Stimulated activated CD8-positive, alpha-beta memory T cell treated with anti-CD3 and anti-CD28 coated beads, Interleukin-7, amount 100 ng/mL, for 4 hours (primary cell): ENCODE measurements at regions not wholly inside any gene's neighbourhood (a gene's known extent, or its start where the extent isn't known, plus 50 kb on each side); places are given as distances from the start of the nearest gene placed in this dataset.
A peak's percentile ranks its signal among the peaks of the same experiment; 100 is the strongest.
"Not testable (repeated sequence)": the region's sequence is repeated elsewhere in the genome, so short reads cannot be mapped to it uniquely, and the experiment has no call there.

Source experiments
- DNase-seq, 2 donors: peaks; one replicate each; pipeline ENCODE4 v3.0.0-alpha.2; 2020; ENCODE audit warnings: low read depth in 2 of 2

- DNase-seq = no peak
These were observed 60.1 kb upstream of the PRSS16 start for GRCh38 chr6:27187231-27188060.

GRCh38 chr6:27188061-27188884 is 59.2 kb upstream of the PRSS16 start:
- peak in 1 of 2 donors; percentile 23 for DNase-seq

GRCh38 chr6:27188885-27189418 is 58.5 kb upstream of the PRSS16 start:
- DNase-seq = peak; percentile 25 to 26

GRCh38 chr6:27190126-27190525 is 57.4 kb upstream of the PRSS16 start:
- DNase-seq = no peak

GRCh38 chr6:27194453-27194852 is 53.0 kb upstream of the PRSS16 start:
- DNase-seq = not testable (repeated sequence)

GRCh38 chr6:27195547-27195946 is 52.0 kb upstream of the PRSS16 start:
- not testable (repeated sequence) for DNase-seq
